ENCODE measurements at regions not wholly inside any gene's neighbourhood (a gene's known extent, or its start where the extent isn't known, plus 50 kb on each side); places are given as distances from the start of the nearest gene placed in this dataset.

- DNase-seq: no peak
These were observed 820.6 kb upstream of the KCND2 start for GRCh38 chr7:119452401-119452800.

GRCh38 chr7:119465798-119466305, 807.1 kb upstream of the KCND2 start:
- DNase-seq: no peak

- DNase-seq: no peak
These were observed 800.5 kb upstream of the KCND2 start for GRCh38 chr7:119472408-119473038.

- no peak for DNase-seq
These were observed 790.8 kb upstream of the KCND2 start for GRCh38 chr7:119482209-119482608.

- DNase-seq: no peak
These were observed 790.3 kb upstream of the KCND2 start for GRCh38 chr7:119482671-119483070.

GRCh38 chr7:119483364-119483763, 789.6 kb upstream of the KCND2 start:
- DNase-seq: no peak

- DNase-seq: no peak
These were observed 758.6 kb upstream of the KCND2 start for GRCh38 chr7:119514326-119514725.

- no peak for DNase-seq
These were observed 757.8 kb upstream of the KCND2 start for GRCh38 chr7:119515214-119515613.

- no peak for DNase-seq
These were observed 757.0 kb upstream of the KCND2 start for GRCh38 chr7:119515962-119516361.

GRCh38 chr7:119522263-119522662, 750.7 kb upstream of the KCND2 start:
- DNase-seq: no peak

GRCh38 chr7:119522698-119523097, 750.3 kb upstream of the KCND2 start:
- no peak for DNase-seq

GRCh38 chr7:119545118-119545517, 727.9 kb upstream of the KCND2 start:
- DNase-seq: no peak

GRCh38 chr7:119555788-119556187, 717.2 kb upstream of the KCND2 start:
- no peak for DNase-seq

- DNase-seq: no peak
These were observed 716.5 kb upstream of the KCND2 start for GRCh38 chr7:119556436-119556835.

- DNase-seq: no peak
These were observed 711.2 kb upstream of the KCND2 start for GRCh38 chr7:119561751-119562150.

- DNase-seq: no peak
These were observed 710.1 kb upstream of the KCND2 start for GRCh38 chr7:119562839-119563238.

GRCh38 chr7:119571666-119572065, 701.3 kb upstream of the KCND2 start:
- DNase-seq: no peak

- no peak for DNase-seq
These were observed 700.8 kb upstream of the KCND2 start for GRCh38 chr7:119572132-119572531.

GRCh38 chr7:119572541-119572940, 700.4 kb upstream of the KCND2 start:
- no peak for DNase-seq

GRCh38 chr7:119578116-119578515, 694.9 kb upstream of the KCND2 start:
- DNase-seq: no peak

GRCh38 chr7:119594956-119595355, 678.0 kb upstream of the KCND2 start:
- DNase-seq: no peak

- no peak for DNase-seq
These were observed 676.3 kb upstream of the KCND2 start for GRCh38 chr7:119596651-119597050.

- no peak for DNase-seq
These were observed 666.7 kb upstream of the KCND2 start for GRCh38 chr7:119606297-119606696.

- no peak for DNase-seq
These were observed 652.2 kb upstream of the KCND2 start for GRCh38 chr7:119620769-119621168.

- no peak for DNase-seq
These were observed 649.5 kb upstream of the KCND2 start for GRCh38 chr7:119623427-119623826.
